Naive thymus-derived CD4-positive, alpha-beta T cell (primary cell): ENCODE measurements at regions not wholly inside any gene's neighbourhood (a gene's known extent, or its start where the extent isn't known, plus 50 kb on each side); places are given as distances from the start of the nearest gene placed in this dataset.

ENCODE experiments used
- ATAC-seq: fragments of 150-1000 bp; cut with Tn5 transposase; 2 replicates; pipeline ENCODE4 v1.10.0; 2021; ENCODE audit warnings: mild to moderate bottlenecking, moderate library complexity
- CTCF ChIA-PET: fragments of 350-600 bp; sonication (Branson Sonifier 250); formaldehyde crosslinking; loops from one replicate; lab custom pipeline; 2021; ENCODE audit warnings: antibody characterized with exemption; lab: Charles Lee
- POLR2A ChIA-PET: fragments of 350-600 bp; sonication (Branson Sonifier 250); formaldehyde crosslinking; loops from one replicate; lab custom pipeline; 2021; ENCODE audit warnings: antibody characterized with exemption, inconsistent platforms; lab: Charles Lee
- DNase-seq, 9 donors: peaks; one replicate each; pipeline versions ENCODE4 v3.0.0 to v3.0.0-alpha.2; 2020 to 2022; ENCODE audit warnings: mixed read lengths in 1 of 9
- H3K27ac ChIP-seq: one replicate; pipeline ENCODE4 v1.7.0; 2013; ENCODE audit warnings: mild to moderate bottlenecking, low read depth, low read length, moderate library complexity
- H3K27me3 ChIP-seq, 2 donors: one replicate each; pipeline ENCODE4 v1.7.0; 2013; ENCODE audit warnings: low read length in 2 of 2, mild to moderate bottlenecking in 2 of 2, moderate library complexity in 2 of 2; ENCODE audit not compliant: control insufficient read depth in 2 of 2, insufficient read depth in 2 of 2
- H3K36me3 ChIP-seq, 3 experiments: 1 replicate in 2 of 3; 2 replicates in 1 of 3; pipeline ENCODE4 v1.7.0; 2013; ENCODE audit warnings: low read length in 3 of 3, mild to moderate bottlenecking in 3 of 3, moderate library complexity in 1 of 3; ENCODE audit not compliant: insufficient read depth in 3 of 3, control insufficient read depth in 2 of 3
- H3K4me1 ChIP-seq, 2 donors: one replicate each; pipeline ENCODE4 v1.7.0; 2013; ENCODE audit warnings: low read length in 2 of 2, mild to moderate bottlenecking in 2 of 2, moderate library complexity in 1 of 2; ENCODE audit not compliant: control insufficient read depth in 2 of 2, insufficient read depth in 2 of 2
- H3K4me3 ChIP-seq: 2 replicates; pipeline ENCODE4 v1.7.0; 2013; ENCODE audit warnings: mild to moderate bottlenecking, low read length
- H3K9me3 ChIP-seq, 3 experiments: 1 replicate in 2 of 3; 2 replicates in 1 of 3; pipeline ENCODE4 v1.7.0; 2013; ENCODE audit warnings: low read length in 3 of 3; ENCODE audit not compliant: control insufficient read depth in 2 of 3
- H3K27ac Mint-ChIP-seq, 9 donors: one replicate each; pipeline ENCODE4 v1.8.0; 2020 to 2022; ENCODE audit warnings: mixed read lengths in 9 of 9, mild to moderate bottlenecking in 8 of 9, moderate library complexity in 5 of 9, inconsistent platforms in 2 of 9
- H3K27me3 Mint-ChIP-seq, 5 donors: one replicate each; pipeline ENCODE4 v1.8.0; 2021 to 2022; ENCODE audit warnings: mixed read lengths in 5 of 5, mild to moderate bottlenecking in 1 of 5
- H3K36me3 Mint-ChIP-seq, 5 donors: one replicate each; pipeline ENCODE4 v1.8.0; 2020 to 2022; ENCODE audit warnings: mixed read lengths in 5 of 5, mild to moderate bottlenecking in 3 of 5, inconsistent platforms in 1 of 5
- H3K4me1 Mint-ChIP-seq, 7 donors: one replicate each; pipeline ENCODE4 v1.8.0; 2020 to 2022; ENCODE audit warnings: mixed read lengths in 7 of 7, mild to moderate bottlenecking in 3 of 7, inconsistent platforms in 1 of 7
- H3K4me3 Mint-ChIP-seq, 10 donors: one replicate each; pipeline ENCODE4 v1.8.0; 2020 to 2022; ENCODE audit warnings: mild to moderate bottlenecking in 10 of 10, mixed read lengths in 10 of 10, moderate library complexity in 6 of 10, inconsistent platforms in 2 of 10
- H3K9me3 Mint-ChIP-seq, 11 donors: one replicate each; pipeline ENCODE4 v1.8.0; 2020 to 2022; ENCODE audit warnings: mixed read lengths in 11 of 11, mild to moderate bottlenecking in 4 of 11, inconsistent platforms in 1 of 11, moderate library complexity in 1 of 11
- intact Hi-C, 2 donors: fragments of 100-400 bp; cut with micrococcal nuclease; formaldehyde crosslinking; loops; one replicate each; pipeline ENCODE4 v1.15.1; 2023

- ChIA-PET POLR2A (no interaction called here), CTCF (no interaction called here)
- H3K27me3 Mint-ChIP-seq: peaks cover 0 to 14% (median 4%) of the 10 kb centered on the region in 5 donors
- H3K27ac Mint-ChIP-seq: no peak overlapping the region
- H3K4me1 ChIP-seq: no peaks in the 10 kb centered on the region
- ATAC-seq: peak; percentile 31
- H3K4me3 ChIP-seq: no peak overlapping the region
- H3K4me1 Mint-ChIP-seq: peaks cover 11 to 20% (median 15%) of the 10 kb centered on the region in 7 donors
- no peaks in the 10 kb centered on the region for H3K9me3 ChIP-seq
- no peak overlapping the region for H3K4me3 Mint-ChIP-seq
- no peaks in the 10 kb centered on the region for H3K36me3 Mint-ChIP-seq
- no peaks in the 10 kb centered on the region for H3K9me3 Mint-ChIP-seq
- DNase-seq: no peak
- intact Hi-C loops: no loop called here
- no peaks in the 10 kb centered on the region for H3K27me3 ChIP-seq
- no peaks in the 10 kb centered on the region for H3K36me3 ChIP-seq
- no peak overlapping the region for H3K27ac ChIP-seq
Observed at GRCh38 chr21:41671859-41672542, 94.9 kb downstream of the RIPK4 start.

GRCh38 chr21:41671212-41671762 is 95.6 kb downstream of the RIPK4 start:
- Histone ChIP-seq H3K27me3 (no peaks in the 10 kb centered on the region), H3K4me1 (no peaks in the 10 kb centered on the region), H3K27ac (no peak overlapping the region), H3K9me3 (no peaks in the 10 kb centered on the region), H3K36me3 (no peaks in the 10 kb centered on the region), H3K4me3 (no peak overlapping the region)
- DNase-seq: no peak
- H3K9me3 Mint-ChIP-seq: no peaks in the 10 kb centered on the region
- POLR2A ChIA-PET: no interaction called here
- peak overlapping the region in 1 of 9 donors; percentile 28 for H3K27ac Mint-ChIP-seq
- peaks cover 0 to 12% (median 4%) of the 10 kb centered on the region in 5 donors for H3K27me3 Mint-ChIP-seq
- no peak overlapping the region for H3K4me3 Mint-ChIP-seq
- H3K4me1 Mint-ChIP-seq: peaks cover 11 to 20% (median 15%) of the 10 kb centered on the region in 7 donors
- intact Hi-C loops: no loop called here
- CTCF ChIA-PET: no interaction called here
- H3K36me3 Mint-ChIP-seq: no peaks in the 10 kb centered on the region
- no peak for ATAC-seq

- H3K27ac Mint-ChIP-seq: no peak overlapping the region
- H3K27ac ChIP-seq: no peak overlapping the region
- peaks cover 0 to 7% (median 2%) of the 10 kb centered on the region in 5 donors for H3K27me3 Mint-ChIP-seq
- H3K4me3 ChIP-seq: no peak overlapping the region
- DNase-seq (no peak), ATAC-seq (no peak)
- ChIA-PET CTCF (no interaction called here), POLR2A (no interaction called here)
- H3K9me3 ChIP-seq: no peaks in the 10 kb centered on the region
- H3K9me3 Mint-ChIP-seq: no peaks in the 10 kb centered on the region
- no peaks in the 10 kb centered on the region for H3K36me3 Mint-ChIP-seq
- H3K4me1 ChIP-seq: no peaks in the 10 kb centered on the region
- peaks cover 11 to 20% (median 15%) of the 10 kb centered on the region in 7 donors for H3K4me1 Mint-ChIP-seq
- no peaks in the 10 kb centered on the region for H3K27me3 ChIP-seq
- no peaks in the 10 kb centered on the region for H3K36me3 ChIP-seq
- intact Hi-C loops: no loop called here
- H3K4me3 Mint-ChIP-seq: no peak overlapping the region
Observed at GRCh38 chr21:41670056-41670805, 96.6 kb downstream of the RIPK4 start.

- Histone ChIP-seq H3K4me3 (no peak overlapping the region), H3K4me1 (no peaks in the 10 kb centered on the region), H3K36me3 (no peaks in the 10 kb centered on the region), H3K27ac (no peak overlapping the region), H3K9me3 (no peaks in the 10 kb centered on the region), H3K27me3 (no peaks in the 10 kb centered on the region)
- no peak for DNase-seq
- H3K4me1 Mint-ChIP-seq: peaks cover 12 to 20% (median 15%) of the 10 kb centered on the region in 7 donors
- ChIA-PET POLR2A (no interaction called here), CTCF (no interaction called here)
- no peaks in the 10 kb centered on the region for H3K36me3 Mint-ChIP-seq
- H3K27me3 Mint-ChIP-seq: peaks cover 0 to 7% (median under 1%) of the 10 kb centered on the region in 5 donors
- no peaks in the 10 kb centered on the region for H3K9me3 Mint-ChIP-seq
- H3K4me3 Mint-ChIP-seq: no peak overlapping the region
- H3K27ac Mint-ChIP-seq: no peak overlapping the region
- ATAC-seq: no peak
- intact Hi-C loops: no loop called here
Observed at GRCh38 chr21:41669533-41669830, 97.4 kb downstream of the RIPK4 start.

- intact Hi-C loops: no loop called here
- no peaks in the 10 kb centered on the region for H3K36me3 ChIP-seq
- DNase-seq (no peak), ATAC-seq (no peak)
- Mint-ChIP-seq H3K9me3 (no peaks in the 10 kb centered on the region), H3K36me3 (no peaks in the 10 kb centered on the region), H3K27ac (no peak overlapping the region), H3K27me3 (peaks cover 0 to 11% (median 1%) of the 10 kb centered on the region in 5 donors), H3K4me1 (peaks cover 14 to 20% (median 15%) of the 10 kb centered on the region in 7 donors), H3K4me3 (no peak overlapping the region)
- H3K27ac ChIP-seq: no peak overlapping the region
- H3K4me3 ChIP-seq: no peak overlapping the region
- ChIA-PET CTCF (no interaction called here), POLR2A (no interaction called here)
- no peaks in the 10 kb centered on the region for H3K4me1 ChIP-seq
- H3K9me3 ChIP-seq: no peaks in the 10 kb centered on the region
- H3K27me3 ChIP-seq: no peaks in the 10 kb centered on the region
Observed at GRCh38 chr21:41668686-41669532, 97.9 kb downstream of the RIPK4 start.

- H3K9me3 ChIP-seq: no peaks in the 10 kb centered on the region
- ATAC-seq (no peak), DNase-seq (no peak)
- no peaks in the 10 kb centered on the region for H3K36me3 ChIP-seq
- Mint-ChIP-seq H3K27me3 (peaks cover 0 to 14% (median 0%) of the 10 kb centered on the region in 5 donors), H3K4me1 (peaks cover 14 to 20% (median 15%) of the 10 kb centered on the region in 7 donors), H3K4me3 (no peak overlapping the region), H3K27ac (no peak overlapping the region), H3K9me3 (peaks cover 0 to 2% (median 0%) of the 10 kb centered on the region in 11 donors), H3K36me3 (no peaks in the 10 kb centered on the region)
- intact Hi-C loops: no loop called here
- H3K4me3 ChIP-seq: no peak overlapping the region
- no peaks in the 10 kb centered on the region for H3K27me3 ChIP-seq
- no peaks in the 10 kb centered on the region for H3K4me1 ChIP-seq
- ChIA-PET POLR2A (no interaction called here), CTCF (no interaction called here)
- no peak overlapping the region for H3K27ac ChIP-seq
Observed at GRCh38 chr21:41668051-41668541, 98.8 kb downstream of the RIPK4 start.
